Mucosa of descending colon (tissue), 3 donors: ENCODE measurements at regions not wholly inside any gene's neighbourhood (a gene's known extent, or its start where the extent isn't known, plus 50 kb on each side); places are given as distances from the start of the nearest gene placed in this dataset.

Source experiments
- ATAC-seq: fragments of 200-7000 bp; cut with Tn5 transposase; one replicate; pipeline ENCODE4 v1.9.1; 2020; ENCODE audit warnings: mild to moderate bottlenecking, moderate library complexity
- DNase-seq, 3 donors: peaks; one replicate each; pipeline ENCODE4 v3.0.0-alpha.2; 2020
- H3K36me3 ChIP-seq: fragments of 200-600 bp; one replicate; pipeline ENCODE4 v1.8.0; 2021; ENCODE audit warnings: low read depth, mild to moderate bottlenecking
- H3K4me1 ChIP-seq: fragments of 200-600 bp; one replicate; pipeline ENCODE4 v1.8.0; 2021; ENCODE audit warnings: low read depth, mild to moderate bottlenecking
- H3K4me3 ChIP-seq: fragments of 200-600 bp; one replicate; pipeline ENCODE4 v1.8.0; 2021; ENCODE audit warnings: mild to moderate bottlenecking
- H3K9me3 ChIP-seq: fragments of 200-600 bp; one replicate; pipeline ENCODE4 v1.8.0; 2021; ENCODE audit warnings: mild to moderate bottlenecking
- CTCF ChIP-seq: fragments of 200-600 bp; IDR thresholded peaks from one replicate; pipeline ENCODE4 v1.8.0; 2022; ENCODE audit warnings: antibody characterized with exemption, mild to moderate bottlenecking
- intact Hi-C, 2 donors: fragments of 100-400 bp; cut with DNase I in 1 of 2; cut with micrococcal nuclease in 1 of 2; formaldehyde crosslinking; loops; one replicate each; pipeline versions ENCODE4 v1.11.0 to v1.11.1; 2022; cut with DNase I, micrococcal nuclease
- donor health status: DM: no; HTN: no; CAD: no; lungs with moderate emphysema.
- donor health status: DM: no; HTN: no; CAD: no.
- donor health status: DM: no; HTN: yes; CAD: no.

- no peak for ATAC-seq
- TF ChIP-seq CTCF = no peak
These were observed 251.8 kb downstream of the TBX15 start for GRCh38 chr1:118736322-118736721.

GRCh38 chr1:118717893-118718292, 270.2 kb downstream of the TBX15 start:
- intact Hi-C loops = no loop called here
- no peak for DNase-seq
- ATAC-seq = no peak
- Histone ChIP-seq H3K36me3 (no peaks in the 10 kb centered on the region), H3K4me1 (no peaks in the 10 kb centered on the region), H3K4me3 (no peak overlapping the region), H3K9me3 (no peaks in the 10 kb centered on the region)
- no peak for TF ChIP-seq CTCF

More at GRCh38 chr1:118736322-118736721, 251.8 kb downstream of the TBX15 start:
- DNase-seq = no peak
- H3K9me3 ChIP-seq = no peaks in the 10 kb centered on the region
- H3K4me1 ChIP-seq = no peaks in the 10 kb centered on the region
- intact Hi-C loops = no loop called here
- no peak overlapping the region for H3K4me3 ChIP-seq
- no peaks in the 10 kb centered on the region for H3K36me3 ChIP-seq

- intact Hi-C loops = no loop called here
- Histone ChIP-seq H3K36me3 (no peaks in the 10 kb centered on the region), H3K4me3 (no peak overlapping the region), H3K4me1 (no peaks in the 10 kb centered on the region), H3K9me3 (no peaks in the 10 kb centered on the region)
- ATAC-seq (no peak), DNase-seq (no peak)
- no peak for TF ChIP-seq CTCF
These were observed 271.4 kb downstream of the TBX15 start for GRCh38 chr1:118716775-118717174.

- Histone ChIP-seq H3K4me1 (no peaks in the 10 kb centered on the region), H3K36me3 (no peaks in the 10 kb centered on the region), H3K4me3 (no peak overlapping the region), H3K9me3 (no peaks in the 10 kb centered on the region)
- no peak for ATAC-seq
- TF ChIP-seq CTCF = no peak
- intact Hi-C loops = no loop called here
- no peak for DNase-seq
These were observed 276.8 kb downstream of the TBX15 start for GRCh38 chr1:118711356-118711755.

- no peak for TF ChIP-seq CTCF
- ATAC-seq (no peak), DNase-seq (no peak)
- H3K36me3 ChIP-seq = no peaks in the 10 kb centered on the region
- no peaks in the 10 kb centered on the region for H3K4me1 ChIP-seq
- intact Hi-C loops = no loop called here
- no peak overlapping the region for H3K4me3 ChIP-seq
- no peaks in the 10 kb centered on the region for H3K9me3 ChIP-seq
These were observed 289.2 kb downstream of the TBX15 start for GRCh38 chr1:118698911-118699310.

- TF ChIP-seq CTCF = no peak
- H3K4me1 ChIP-seq = no peaks in the 10 kb centered on the region
- no peaks in the 10 kb centered on the region for H3K9me3 ChIP-seq
- H3K4me3 ChIP-seq = no peak overlapping the region
- intact Hi-C loops = no loop called here
- DNase-seq = no peak
- no peaks in the 10 kb centered on the region for H3K36me3 ChIP-seq
- ATAC-seq = no peak
These were observed 296.0 kb downstream of the TBX15 start for GRCh38 chr1:118692143-118692542.
